K562 (cell line): ENCODE measurements at regions not wholly inside any gene's neighbourhood (a gene's known extent, or its start where the extent isn't known, plus 50 kb on each side); places are given as distances from the start of the nearest gene placed in this dataset.

ENCODE experiments used
- ATAC-seq: fragments of 200-7000 bp; cut with Tn5 transposase; 3 replicates; pipeline ENCODE4 v1.9.1; 2020; ENCODE audit warnings: moderate library complexity
- BruUV-seq: library from RNA; stranded (reverse); fragments of 400-500 nt; replicated peaks from 2 replicates; lab custom pipeline; 2021; lab: Mats Ljungman, UMichigan
- CTCF ChIA-PET: fragments of 300-600 bp; formaldehyde crosslinking; extraction: SDS; loops from one replicate; lab custom pipeline; 2021; ENCODE audit warnings: low intra/inter-chr PET ratio; lab: Yijun Ruan, JAX
- POLR2A ChIA-PET: fragments of 300-600, 350-650 bp; sonication (Branson Sonifier 250); formaldehyde crosslinking; extraction: SDS; loops from one replicate; lab custom pipeline; 2021; ENCODE audit warnings: antibody characterized with exemption, inconsistent platforms; lab: Yijun Ruan, JAX
- DNase-seq, 4 experiments: peaks; one replicate each; pipeline versions ENCODE4 v3.0.0 to v3.0.0-alpha.2; 2011 to 2018; ENCODE audit warnings: low spot score in 3 of 4, mixed read lengths in 3 of 4; ENCODE audit errors: extremely low read depth in 1 of 4
- FAIRE-seq: peaks from 2 replicates; lab custom pipeline; 2011; peaks lifted over from hg19 to GRCh38; lab: Jason Lieb, UNC
- H2AFZ ChIP-seq: 2 replicates; pipeline ENCODE4 v1.6.0; 2011; ENCODE audit warnings: low read depth, low read length, control low read depth, inconsistent platforms
- H3K27ac ChIP-seq: fragments of 200-600 bp; 3 replicates; pipeline ENCODE4 v1.8.0; 2011; ENCODE audit warnings: low read depth, mild to moderate bottlenecking, control low read depth, inconsistent platforms, low read length, moderate library complexity, mixed read lengths; ENCODE audit errors: extremely low read depth
- H3K27me3 ChIP-seq, 2 experiments: fragments of 300-600 bp in 1 of 2; 2 replicates in 1 of 2; 3 replicates in 1 of 2; pipeline versions ENCODE4 v1.6.0 to v1.8.0; 2011; ENCODE audit warnings: inconsistent platforms in 2 of 2, low read length in 2 of 2, mild to moderate bottlenecking in 1 of 2, mixed read lengths in 1 of 2, moderate library complexity in 1 of 2; ENCODE audit not compliant: control insufficient read depth in 2 of 2, insufficient read depth in 2 of 2
- H3K36me3 ChIP-seq: fragments of 300-600 bp; 3 replicates; pipeline ENCODE4 v1.8.0; 2011; ENCODE audit warnings: mild to moderate bottlenecking, low read length, inconsistent platforms; ENCODE audit not compliant: control insufficient read depth, insufficient read depth
- H3K4me1 ChIP-seq, 2 experiments: fragments of 200-600 bp in 1 of 2; replicated peaks in 1 of 2; 2 replicates in 1 of 2; 3 replicates in 1 of 2; pipeline versions ENCODE4 v1.5.1 to v1.8.0; 2011; ENCODE audit warnings: inconsistent platforms in 2 of 2, low read length in 2 of 2, mild to moderate bottlenecking in 1 of 2, mixed read lengths in 1 of 2, moderate library complexity in 1 of 2; ENCODE audit not compliant: control insufficient read depth in 2 of 2, insufficient read depth in 2 of 2
- H3K4me2 ChIP-seq: 2 replicates; pipeline ENCODE4 v1.6.1; 2011; ENCODE audit warnings: low read length, control low read depth, inconsistent platforms, mixed read lengths; ENCODE audit not compliant: insufficient read depth
- H3K4me3 ChIP-seq: fragments of 200-600 bp; sonication (generic), shearing (Covaris generic); 2 replicates; pipeline ENCODE4 v1.5.1; 2016; ENCODE audit warnings: control low read depth, inconsistent platforms
- H3K79me2 ChIP-seq: fragments of 200-600 bp; 3 replicates; pipeline ENCODE4 v1.8.0; 2011; ENCODE audit warnings: low read length, inconsistent platforms; ENCODE audit not compliant: control insufficient read depth, insufficient read depth
- H3K9ac ChIP-seq, 2 experiments: 2 replicates each; pipeline versions ENCODE4 v1.6.0 to v1.6.1; 2011; ENCODE audit warnings: low read depth in 2 of 2, low read length in 2 of 2, control low read depth in 1 of 2, inconsistent platforms in 1 of 2, mild to moderate bottlenecking in 1 of 2, mixed read lengths in 1 of 2; ENCODE audit not compliant: insufficient read depth in 1 of 2
- H3K9me1 ChIP-seq: one replicate; pipeline ENCODE4 v1.6.0; 2011; ENCODE audit warnings: inconsistent platforms, mild to moderate bottlenecking, low read length, moderate library complexity; ENCODE audit not compliant: control insufficient read depth, insufficient read depth
- H3K9me3 ChIP-seq: replicated peaks from 2 replicates; pipeline ENCODE4 v1.5.1; 2011; ENCODE audit warnings: low read depth, low read length, inconsistent platforms; ENCODE audit not compliant: control insufficient read depth, insufficient read depth
- H4K20me1 ChIP-seq: replicated peaks from 2 replicates; pipeline ENCODE4 v1.6.1; 2011; ENCODE audit warnings: low read length, inconsistent platforms, mixed read lengths; ENCODE audit not compliant: control insufficient read depth, insufficient read depth
- C11orf30 ChIP-seq: fragments of 450-650 bp; IDR thresholded peaks from 2 replicates; pipeline ENCODE4 v1.6.1; 2016; ENCODE audit warnings: low read depth, mild to moderate bottlenecking
- CHAMP1 ChIP-seq: fragments of 450-650 bp; IDR thresholded peaks from 2 replicates; pipeline ENCODE4 v1.6.1; 2016; ENCODE audit warnings: mild to moderate bottlenecking
- DPF2 ChIP-seq: fragments of 450-650 bp; IDR thresholded peaks from 2 replicates; pipeline ENCODE4 v1.6.1; 2016
- ELF2 ChIP-seq: fragments of 250-450 bp; sonication (Bioruptor Pico); IDR thresholded peaks from 2 replicates; pipeline ENCODE4 v1.5.0; 2021; ENCODE audit warnings: mild to moderate bottlenecking
- EP400 ChIP-seq: fragments of 450-650 bp; IDR thresholded peaks from 2 replicates; pipeline ENCODE4 v1.6.1; 2017; ENCODE audit warnings: antibody characterized with exemption, mild to moderate bottlenecking, moderate library complexity
- ESRRA ChIP-seq: fragments of 450-650 bp; IDR thresholded peaks from 2 replicates; pipeline ENCODE4 v1.6.1; 2014; ENCODE audit warnings: low read depth, mild to moderate bottlenecking, moderate library complexity, borderline replicate concordance
- GMEB1 ChIP-seq: fragments of 250-450 bp; sonication (Bioruptor Pico); IDR thresholded peaks from 2 replicates; pipeline ENCODE4 v1.4.0; 2020; ENCODE audit warnings: mild to moderate bottlenecking
- HMBOX1 ChIP-seq: sonication (generic); IDR thresholded peaks from 2 replicates; pipeline ENCODE4 v1.6.1; 2016
- MAFF ChIP-seq: IDR thresholded peaks from 2 replicates; pipeline ENCODE4 v1.6.1; 2012; ENCODE audit warnings: low read length, improper control_type of control experiment
- MAFG ChIP-seq: fragments of 450-650 bp; conservative IDR thresholded peaks from 2 replicates; pipeline ENCODE4 v1.6.1; 2016; ENCODE audit warnings: missing genetic modification characterization, missing compliant biosample characterization
- MYC ChIP-seq, 2 experiments: fragments of 250-450 bp in 1 of 2; sonication (Bioruptor Pico) in 1 of 2; IDR thresholded peaks; 2 replicates each; pipeline versions ENCODE4 v1.5.1 to v1.6.1; 2012 to 2021; ENCODE audit warnings: low read depth in 2 of 2, borderline replicate concordance in 1 of 2, improper control_type of control experiment in 1 of 2, low read length in 1 of 2, mild to moderate bottlenecking in 1 of 2, moderate library complexity in 1 of 2
- SMARCA4 ChIP-seq: fragments of 450-650 bp; IDR thresholded peaks from 2 replicates; pipeline ENCODE4 v1.6.1; 2016
- ZNF124 ChIP-seq: sonication (generic); formaldehyde crosslinking; IDR thresholded peaks from 2 replicates; pipeline ENCODE4 v1.8.1; 2022; ENCODE audit warnings: missing genetic modification reagents
- ZNF232 ChIP-seq: sonication (generic); formaldehyde crosslinking; IDR thresholded peaks from 2 replicates; pipeline ENCODE4 v1.8.0; 2022; ENCODE audit warnings: mild to moderate bottlenecking, missing genetic modification reagents
- ZNF316 ChIP-seq: fragments of 450-650 bp; IDR thresholded peaks from 2 replicates; pipeline ENCODE4 v1.6.1; 2016
- ZNF584 ChIP-seq: fragments of 200-800 bp; sonication (Bioruptor generic); IDR thresholded peaks from 2 replicates; pipeline ENCODE4 v1.6.1; 2016; ENCODE audit warnings: low read depth, mild to moderate bottlenecking, missing genetic modification characterization, missing compliant biosample characterization
- ZNF668 ChIP-seq: fragments of 250-450 bp; sonication (Bioruptor Pico); IDR thresholded peaks from 2 replicates; pipeline ENCODE4 v1.8.0; 2022; ENCODE audit warnings: mild to moderate bottlenecking, inconsistent platforms
- whole genome bisulfite sequencing: fragments of 100-300 bp; shearing (Covaris generic); methylation state at CpG from one replicate; pipeline ENCODE4 v1.1.6; 2016; ENCODE audit warnings: low coverage, mixed read lengths; ENCODE audit not compliant: insufficient coverage; ENCODE audit errors: missing lambda C conversion rate; 5-methylcytosine and 5-hydroxymethylcytosine counted together
- in situ Hi-C: fragments of 300-500 bp; cut with MboI; formaldehyde crosslinking; loops from 4 replicates; pipeline ENCODE4 v1.15.0; 2018; ENCODE audit warnings: inconsistent platforms, mixed read lengths
- intact Hi-C: fragments of 100-400 bp; cut with micrococcal nuclease; formaldehyde crosslinking; loops from 2 replicates; pipeline ENCODE4 v1.14.2; 2022

GRCh38 chr7:149622444-149623210 is 125.0 kb upstream of the ZNF746 start (continued):
- no peak for TF ChIP-seq HMBOX1
- no peak for TF ChIP-seq EP400

- Histone ChIP-seq H3K4me3 (no peak overlapping the region), H3K4me2 (no peak overlapping the region), H3K27ac (peak overlapping the region; percentile 26; the same call in 1 of the 3 replicates), H2AFZ (no peak overlapping the region), H3K36me3 (peaks cover 61% of the 10 kb centered on the region), H3K9ac (peak overlapping the region; percentile 6 to 33; a peak in 1 of 4 replicates), H3K9me1 (peaks cover 10% of the 10 kb centered on the region), H4K20me1 (peaks cover 17% of the 10 kb centered on the region), H3K9me3 (no peaks in the 10 kb centered on the region), H3K4me1 (peaks cover 19 to 20% of the 10 kb centered on the region in 2 experiments), H3K79me2 (peaks cover 30% of the 10 kb centered on the region), H3K27me3 (no peaks in the 10 kb centered on the region)
- ATAC-seq (no peak), DNase-seq (peak in 1 of 4 experiments; percentile 30), FAIRE-seq (no peak)
- POLR2A ChIA-PET, result interaction anchor here (0.6 to 2.3 kb wide), 3 partner anchors 9 to 545 kb away, joined by 3 to 6 read pairs (median 3); no protein-coding TSS in a partner anchor
- intact Hi-C loops, result loop anchor here (10.0 kb wide), 1 partner anchor 197 kb away; no protein-coding TSS in a partner anchor
- in situ Hi-C loops, result no loop called here
- 55% methylated on average over 7 of the region's 7 CpGs for WGBS
- CTCF ChIA-PET, result no interaction called here
- no TSS peak for BruUV-seq
- TF ChIP-seq ELF2 (CRISPR knock-in tag) (no peak), MAFG (peak; percentile 84), ZNF668 (CRISPR knock-in tag) (no peak), GMEB1 (CRISPR knock-in tag) (no peak), ZNF316 (peak; percentile 93), ZNF584 (CRISPR knock-in tag) (no peak), MAFF (peak; percentile 72), DPF2 (peak; percentile 39; the same call in 1 of the 2 replicates), ZNF124 (CRISPR knock-in tag) (no peak), MYC (IDR thresholded peaks at IDR 0.05; ENCODE audit: low read depth, low read length) (no peak), MYC (CRISPR knock-in tag; IDR thresholded peaks at IDR 0.05; ENCODE audit: borderline replicate concordance, low read depth) (no peak), SMARCA4 (0 out of 2 replicates have a peak, but pooled peaks have one; percentile 10), ZNF232 (CRISPR knock-in tag) (peak; percentile 87), C11orf30 (peak; percentile 79), ESRRA (peak; percentile 54; the same call in 1 of the 2 replicates), CHAMP1 (no peak)
Observed at GRCh38 chr7:149621776-149622175, 124.2 kb upstream of the ZNF746 start.
